BJ (cell line): ENCODE measurements at regions not wholly inside any gene's neighbourhood (a gene's known extent, or its start where the extent isn't known, plus 50 kb on each side); places are given as distances from the start of the nearest gene placed in this dataset. TPM values are rescaled to one million over a fixed set of nuclear protein-coding genes. Genes with fewer than 3 reads are reported as not detected.
"Not testable (repeated sequence)": the region's sequence is repeated elsewhere in the genome, so short reads cannot be mapped to it uniquely, and the experiment has no call there.

Source experiments
- CTCF ChIA-PET: fragments of 350-600 bp; formaldehyde crosslinking; extraction: SDS; loops from one replicate; lab custom pipeline; 2021; ENCODE audit warnings: antibody characterized with exemption, inconsistent platforms; lab: Yijun Ruan, JAX
- POLR2A ChIA-PET: fragments of 300-600 bp; sonication (Branson Sonifier 250); formaldehyde crosslinking; extraction: SDS; loops from one replicate; lab custom pipeline; 2021; ENCODE audit warnings: antibody characterized with exemption; lab: Charles Lee
- DNase-seq: peaks from one replicate; pipeline ENCODE4 v3.0.0-alpha.2; 2011; ENCODE audit warnings: low read depth
- H3K27me3 ChIP-seq: 2 replicates; pipeline ENCODE4 v1.6.0; 2011; ENCODE audit warnings: low read length; ENCODE audit not compliant: control insufficient read depth, insufficient read depth
- H3K36me3 ChIP-seq: 2 replicates; pipeline ENCODE4 v1.5.1; 2011; ENCODE audit warnings: low read length; ENCODE audit not compliant: control insufficient read depth, insufficient read depth
- H3K4me3 ChIP-seq: 2 replicates; pipeline ENCODE4 v1.5.1; 2011; ENCODE audit warnings: low read depth, mild to moderate bottlenecking, control low read depth, low read length
- small RNA-seq: library from RNA; depleted of rRNA; stranded (forward); fragments of <200 nt; gene quantifications from one replicate; pipeline ENCODE3, GENCODE V24; 2012; ENCODE audit warnings: low replicate concordance, low read depth; ENCODE audit not compliant: insufficient read length

DNA sequence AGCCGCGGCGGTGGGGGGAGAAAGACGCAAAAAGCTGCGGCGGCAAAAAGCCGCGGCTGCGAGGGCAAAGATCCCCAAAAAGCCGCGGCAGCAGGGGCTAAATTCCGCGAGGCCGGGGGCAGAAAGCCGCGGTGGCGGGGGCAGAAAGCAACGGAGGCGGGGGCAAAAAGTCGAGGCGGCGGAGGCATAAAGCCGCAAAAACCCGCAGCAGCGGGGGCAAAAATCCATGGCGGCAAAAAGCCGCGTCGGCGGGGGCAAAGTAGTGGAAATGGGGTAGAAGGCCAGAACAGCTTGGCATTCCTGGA lies 1669.2 kb downstream of the RPIA start:
- CTCF ChIA-PET, H3K36me3 ChIP-seq, POLR2A ChIA-PET, H3K27me3 ChIP-seq, DNase-seq: not testable (repeated sequence)
- H3K4me3 ChIP-seq, result peak overlapping the region; percentile 24

Small RNA genes in the stretch of these regions (small RNA-seq; reads per million reads assigned to genes)
- gene AC233263.1, result not detected
- not detected for gene AC233263.2
- not detected for gene IGKV1D-35
- not detected for gene IGKV2D-19
- gene IGKV2D-36, result not detected
- gene IGKV2D-38, result not detected
- not detected for gene IGKV3D-25
